Glutamatergic neuron (in vitro differentiated cells): ENCODE measurements at regions not wholly inside any gene's neighbourhood (a gene's known extent, or its start where the extent isn't known, plus 50 kb on each side); places are given as distances from the start of the nearest gene placed in this dataset.

Experiments
- DNase-seq: peaks from one replicate; pipeline ENCODE4 v3.0.0; 2022
- H3K27ac Mint-ChIP-seq: one replicate; pipeline ENCODE4 v1.8.0; 2020; ENCODE audit warnings: mild to moderate bottlenecking, mixed read lengths, inconsistent platforms; ENCODE audit not compliant: unreplicated experiment
- H3K27me3 Mint-ChIP-seq: one replicate; pipeline ENCODE4 v1.8.0; 2020; ENCODE audit warnings: mild to moderate bottlenecking, moderate library complexity, mixed read lengths, inconsistent platforms; ENCODE audit not compliant: unreplicated experiment
- H3K36me3 Mint-ChIP-seq: one replicate; pipeline ENCODE4 v1.8.0; 2020; ENCODE audit warnings: mild to moderate bottlenecking, mixed read lengths, inconsistent platforms; ENCODE audit not compliant: unreplicated experiment
- H3K4me1 Mint-ChIP-seq: one replicate; pipeline ENCODE4 v1.8.0; 2020; ENCODE audit warnings: mild to moderate bottlenecking, low read depth, mixed read lengths, inconsistent platforms; ENCODE audit not compliant: unreplicated experiment
- H3K4me3 Mint-ChIP-seq: one replicate; pipeline ENCODE4 v1.8.0; 2020; ENCODE audit warnings: mild to moderate bottlenecking, mixed read lengths, inconsistent platforms; ENCODE audit not compliant: unreplicated experiment
- H3K9me3 Mint-ChIP-seq: one replicate; pipeline ENCODE4 v1.8.0; 2020; ENCODE audit warnings: mild to moderate bottlenecking, moderate library complexity, mixed read lengths, inconsistent platforms; ENCODE audit not compliant: unreplicated experiment
- CTCF ChIP-seq: fragments of 200-600 bp; sonication (generic); IDR thresholded peaks from one replicate; pipeline ENCODE4 v1.5.0; 2021; ENCODE audit not compliant: partially characterized antibody, unreplicated experiment

GRCh38 chr18:2254977-2255376, 316.3 kb downstream of the METTL4 start:
- Mint-ChIP-seq H3K36me3 (no peaks in the 10 kb centered on the region), H3K27ac (no peak overlapping the region), H3K4me1 (no peaks in the 10 kb centered on the region), H3K4me3 (no peak overlapping the region), H3K9me3 (peaks cover 1% of the 10 kb centered on the region), H3K27me3 (no peaks in the 10 kb centered on the region)
- no peak for DNase-seq
- TF ChIP-seq CTCF: no peak

- no peak for TF ChIP-seq CTCF
- Mint-ChIP-seq H3K27me3 (no peaks in the 10 kb centered on the region), H3K9me3 (peaks cover 1% of the 10 kb centered on the region), H3K4me3 (no peak overlapping the region), H3K4me1 (no peaks in the 10 kb centered on the region), H3K36me3 (no peaks in the 10 kb centered on the region), H3K27ac (no peak overlapping the region)
- no peak for DNase-seq
These were observed 314.7 kb downstream of the METTL4 start for GRCh38 chr18:2256577-2256976.

- DNase-seq: no peak
- H3K27me3 Mint-ChIP-seq: no peaks in the 10 kb centered on the region
- peaks cover 1% of the 10 kb centered on the region for H3K9me3 Mint-ChIP-seq
- H3K27ac Mint-ChIP-seq: no peak overlapping the region
- H3K4me1 Mint-ChIP-seq: no peaks in the 10 kb centered on the region
- no peaks in the 10 kb centered on the region for H3K36me3 Mint-ChIP-seq
- no peak for TF ChIP-seq CTCF
- H3K4me3 Mint-ChIP-seq: no peak overlapping the region
These were observed 312.4 kb downstream of the METTL4 start for GRCh38 chr18:2258954-2259353.

- no peaks in the 10 kb centered on the region for H3K36me3 Mint-ChIP-seq
- no peak overlapping the region for H3K27ac Mint-ChIP-seq
- no peaks in the 10 kb centered on the region for H3K27me3 Mint-ChIP-seq
- no peak for DNase-seq
- peaks cover 3% of the 10 kb centered on the region for H3K9me3 Mint-ChIP-seq
- no peak overlapping the region for H3K4me3 Mint-ChIP-seq
- H3K4me1 Mint-ChIP-seq: peaks cover 2% of the 10 kb centered on the region
- TF ChIP-seq CTCF: no peak
These were observed 307.9 kb downstream of the METTL4 start for GRCh38 chr18:2263303-2263890.

GRCh38 chr18:2274613-2275012, 296.7 kb downstream of the METTL4 start:
- H3K4me3 Mint-ChIP-seq: no peak overlapping the region
- H3K27me3 Mint-ChIP-seq: no peaks in the 10 kb centered on the region
- no peaks in the 10 kb centered on the region for H3K9me3 Mint-ChIP-seq
- TF ChIP-seq CTCF: no peak
- no peaks in the 10 kb centered on the region for H3K4me1 Mint-ChIP-seq
- no peak for DNase-seq
- H3K27ac Mint-ChIP-seq: no peak overlapping the region
- no peaks in the 10 kb centered on the region for H3K36me3 Mint-ChIP-seq
